WTC11 (cell line): ENCODE measurements at regions not wholly inside any gene's neighbourhood (a gene's known extent, or its start where the extent isn't known, plus 50 kb on each side); places are given as distances from the start of the nearest gene placed in this dataset.
"Not testable (repeated sequence)": the region's sequence is repeated elsewhere in the genome, so short reads cannot be mapped to it uniquely, and the experiment has no call there.

ENCODE experiments used
- ARID4B ChIP-seq: sonication (generic); formaldehyde crosslinking; IDR thresholded peaks from 2 replicates; pipeline ENCODE4 v1.8.0; 2023; ENCODE audit warnings: missing genetic modification reagents, mild to moderate bottlenecking, borderline replicate concordance
- GABPB1 ChIP-seq: sonication (generic); formaldehyde crosslinking; IDR thresholded peaks from 2 replicates; pipeline ENCODE4 v1.8.1; 2023; ENCODE audit warnings: mild to moderate bottlenecking, missing genetic modification reagents
- IRF2 ChIP-seq: sonication (generic); formaldehyde crosslinking; IDR thresholded peaks from 2 replicates; pipeline ENCODE4 v1.8.0; 2022; ENCODE audit warnings: low read depth, missing genetic modification reagents, borderline replicate concordance
- JUN ChIP-seq: sonication (generic); formaldehyde crosslinking; IDR thresholded peaks from 2 replicates; pipeline ENCODE4 v1.8.0; 2023; ENCODE audit warnings: mild to moderate bottlenecking, missing genetic modification reagents
- RELA ChIP-seq: sonication (generic); formaldehyde crosslinking; IDR thresholded peaks from 2 replicates; pipeline ENCODE4 v1.8.1; 2022; ENCODE audit warnings: missing genetic modification reagents, mild to moderate bottlenecking, borderline replicate concordance
- SMAD3 ChIP-seq: sonication (generic); formaldehyde crosslinking; IDR thresholded peaks from 2 replicates; pipeline ENCODE4 v1.8.0; 2022; ENCODE audit warnings: missing genetic modification reagents, mild to moderate bottlenecking, borderline replicate concordance
- SP1 ChIP-seq: sonication (generic); formaldehyde crosslinking; conservative IDR thresholded peaks from 2 replicates; pipeline ENCODE4 v1.8.1; 2022; ENCODE audit warnings: missing genetic modification reagents
- ZBTB21 ChIP-seq: sonication (generic); formaldehyde crosslinking; IDR thresholded peaks from 2 replicates; pipeline ENCODE4 v1.8.1; 2023; ENCODE audit warnings: mild to moderate bottlenecking, missing genetic modification reagents, borderline replicate concordance
- ZNF425 ChIP-seq: fragments of 250-450 bp; sonication (Bioruptor Pico); conservative IDR thresholded peaks from 2 replicates; pipeline ENCODE4 v1.9.0; 2021; ENCODE audit warnings: mild to moderate bottlenecking
- TF ChIP-seq, protein P1 (sequence below): sonication (generic); formaldehyde crosslinking; IDR thresholded peaks from 2 replicates; pipeline ENCODE4 v1.8.0; 2022; ENCODE audit warnings: mild to moderate bottlenecking, missing genetic modification reagents
- TF ChIP-seq, protein P2 (sequence below): fragments of 200-600 bp; IDR thresholded peaks from 2 replicates; pipeline ENCODE4 v1.8.0; 2022; ENCODE audit warnings: antibody characterized with exemption
- TF ChIP-seq, protein P3 (sequence below): sonication (generic); formaldehyde crosslinking; IDR thresholded peaks from 2 replicates; pipeline ENCODE4 v1.8.0; 2022; ENCODE audit warnings: mild to moderate bottlenecking, missing genetic modification reagents

- TF ChIP-seq, protein P1, sequence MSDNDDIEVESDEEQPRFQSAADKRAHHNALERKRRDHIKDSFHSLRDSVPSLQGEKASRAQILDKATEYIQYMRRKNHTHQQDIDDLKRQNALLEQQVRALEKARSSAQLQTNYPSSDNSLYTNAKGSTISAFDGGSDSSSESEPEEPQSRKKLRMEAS (CRISPR knock-in tag) = peak; percentile 85; the same call in 1 of the 2 replicates
- TF ChIP-seq SMAD3 (CRISPR knock-in tag); ZBTB21 (CRISPR knock-in tag); JUN; SP1 (CRISPR knock-in tag); ZNF425 (CRISPR knock-in tag); IRF2 (CRISPR knock-in tag); ARID4B (CRISPR knock-in tag); GABPB1 (CRISPR knock-in tag): not testable (repeated sequence)
- TF ChIP-seq, protein P2, sequence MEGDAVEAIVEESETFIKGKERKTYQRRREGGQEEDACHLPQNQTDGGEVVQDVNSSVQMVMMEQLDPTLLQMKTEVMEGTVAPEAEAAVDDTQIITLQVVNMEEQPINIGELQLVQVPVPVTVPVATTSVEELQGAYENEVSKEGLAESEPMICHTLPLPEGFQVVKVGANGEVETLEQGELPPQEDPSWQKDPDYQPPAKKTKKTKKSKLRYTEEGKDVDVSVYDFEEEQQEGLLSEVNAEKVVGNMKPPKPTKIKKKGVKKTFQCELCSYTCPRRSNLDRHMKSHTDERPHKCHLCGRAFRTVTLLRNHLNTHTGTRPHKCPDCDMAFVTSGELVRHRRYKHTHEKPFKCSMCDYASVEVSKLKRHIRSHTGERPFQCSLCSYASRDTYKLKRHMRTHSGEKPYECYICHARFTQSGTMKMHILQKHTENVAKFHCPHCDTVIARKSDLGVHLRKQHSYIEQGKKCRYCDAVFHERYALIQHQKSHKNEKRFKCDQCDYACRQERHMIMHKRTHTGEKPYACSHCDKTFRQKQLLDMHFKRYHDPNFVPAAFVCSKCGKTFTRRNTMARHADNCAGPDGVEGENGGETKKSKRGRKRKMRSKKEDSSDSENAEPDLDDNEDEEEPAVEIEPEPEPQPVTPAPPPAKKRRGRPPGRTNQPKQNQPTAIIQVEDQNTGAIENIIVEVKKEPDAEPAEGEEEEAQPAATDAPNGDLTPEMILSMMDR = peak; percentile 81
- TF ChIP-seq, protein P3, sequence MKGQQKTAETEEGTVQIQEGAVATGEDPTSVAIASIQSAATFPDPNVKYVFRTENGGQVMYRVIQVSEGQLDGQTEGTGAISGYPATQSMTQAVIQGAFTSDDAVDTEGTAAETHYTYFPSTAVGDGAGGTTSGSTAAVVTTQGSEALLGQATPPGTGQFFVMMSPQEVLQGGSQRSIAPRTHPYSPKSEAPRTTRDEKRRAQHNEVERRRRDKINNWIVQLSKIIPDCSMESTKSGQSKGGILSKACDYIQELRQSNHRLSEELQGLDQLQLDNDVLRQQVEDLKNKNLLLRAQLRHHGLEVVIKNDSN (CRISPR knock-in tag) = not testable (repeated sequence)
- 0 out of 2 replicates have a peak, but pooled peaks have one; percentile 70 for TF ChIP-seq RELA (CRISPR knock-in tag)
These were observed 274.2 kb downstream of the CCDC74A start for GRCh38 chr2:131801745-131802350.
